Brain microvascular endothelial cell (primary cell): ENCODE measurements at regions not wholly inside any gene's neighbourhood (a gene's known extent, or its start where the extent isn't known, plus 50 kb on each side); places are given as distances from the start of the nearest gene placed in this dataset.

Experiments
- DNase-seq: peaks from one replicate; pipeline ENCODE4 v3.0.0-alpha.2; 2020
- H3K27ac ChIP-seq: fragments of 250-450 bp; sonication (Bioruptor Pico); 2 replicates; pipeline ENCODE4 v1.5.1; 2020; ENCODE audit warnings: mild to moderate bottlenecking, moderate library complexity
- H3K27me3 ChIP-seq: fragments of 250-450 bp; sonication (Bioruptor Pico); replicated peaks from 2 replicates; pipeline ENCODE4 v1.5.1; 2020; ENCODE audit warnings: mild to moderate bottlenecking
- H3K36me3 ChIP-seq: fragments of 250-450 bp; sonication (Bioruptor Pico); replicated peaks from 2 replicates; pipeline ENCODE4 v1.5.1; 2020; ENCODE audit warnings: mild to moderate bottlenecking
- H3K4me3 ChIP-seq: 2 replicates; pipeline ENCODE4 v1.5.1; 2011; ENCODE audit warnings: low read depth, mild to moderate bottlenecking, control low read depth, low read length, moderate library complexity
- CTCF ChIP-seq: IDR thresholded peaks from 2 replicates; pipeline ENCODE4 v1.5.1; 2011; ENCODE audit warnings: low read depth, mild to moderate bottlenecking, moderate library complexity, low read length, control low read depth, inconsistent platforms; ENCODE audit errors: missing control alignments
- in situ Hi-C: cut with HindIII; loops from 2 replicates; pipeline ENCODE4 v1.10.0; 2017; ENCODE audit warnings: low sequenced_read_pairs, low pct_ligation_motif_present

- no peaks in the 10 kb centered on the region for H3K27me3 ChIP-seq
- H3K4me3 ChIP-seq = no peak overlapping the region
- DNase-seq = no peak
- no peak overlapping the region for H3K27ac ChIP-seq
- no peak for TF ChIP-seq CTCF
- H3K36me3 ChIP-seq = no peaks in the 10 kb centered on the region
- in situ Hi-C loops = no loop called here
These were observed 163.9 kb upstream of the NOCT start for GRCh38 chr4:138851391-138852335.

- no peak for DNase-seq
- TF ChIP-seq CTCF = no peak
- H3K36me3 ChIP-seq = no peaks in the 10 kb centered on the region
These were observed 169.9 kb upstream of the NOCT start for GRCh38 chr4:138845664-138846063.

GRCh38 chr4:138845054-138845453 is 170.5 kb upstream of the NOCT start:
- H3K27me3 ChIP-seq = no peaks in the 10 kb centered on the region
- no peak overlapping the region for H3K4me3 ChIP-seq
- in situ Hi-C loops = no loop called here
- no peak for DNase-seq
- no peak for TF ChIP-seq CTCF
- no peaks in the 10 kb centered on the region for H3K36me3 ChIP-seq
- H3K27ac ChIP-seq = no peak overlapping the region

More at GRCh38 chr4:138845664-138846063, 169.9 kb upstream of the NOCT start:
- Histone ChIP-seq H3K27ac (no peak overlapping the region), H3K4me3 (no peak overlapping the region), H3K27me3 (no peaks in the 10 kb centered on the region)
- in situ Hi-C loops = no loop called here

- H3K27me3 ChIP-seq = no peaks in the 10 kb centered on the region
- H3K4me3 ChIP-seq = no peak overlapping the region
- DNase-seq = no peak
- no peaks in the 10 kb centered on the region for H3K36me3 ChIP-seq
- in situ Hi-C loops = no loop called here
- no peak overlapping the region for H3K27ac ChIP-seq
- no peak for TF ChIP-seq CTCF
These were observed 172.0 kb upstream of the NOCT start for GRCh38 chr4:138843616-138844015.

- no peaks in the 10 kb centered on the region for H3K27me3 ChIP-seq
- TF ChIP-seq CTCF = no peak
- in situ Hi-C loops = no loop called here
- H3K4me3 ChIP-seq = no peak overlapping the region
- H3K27ac ChIP-seq = no peak overlapping the region
- DNase-seq = no peak
- H3K36me3 ChIP-seq = no peaks in the 10 kb centered on the region
These were observed 174.2 kb upstream of the NOCT start for GRCh38 chr4:138841343-138841742.
